ENCODE measurements at regions not wholly inside any gene's neighbourhood (a gene's known extent, or its start where the extent isn't known, plus 50 kb on each side); places are given as distances from the start of the nearest gene placed in this dataset.

DNA sequence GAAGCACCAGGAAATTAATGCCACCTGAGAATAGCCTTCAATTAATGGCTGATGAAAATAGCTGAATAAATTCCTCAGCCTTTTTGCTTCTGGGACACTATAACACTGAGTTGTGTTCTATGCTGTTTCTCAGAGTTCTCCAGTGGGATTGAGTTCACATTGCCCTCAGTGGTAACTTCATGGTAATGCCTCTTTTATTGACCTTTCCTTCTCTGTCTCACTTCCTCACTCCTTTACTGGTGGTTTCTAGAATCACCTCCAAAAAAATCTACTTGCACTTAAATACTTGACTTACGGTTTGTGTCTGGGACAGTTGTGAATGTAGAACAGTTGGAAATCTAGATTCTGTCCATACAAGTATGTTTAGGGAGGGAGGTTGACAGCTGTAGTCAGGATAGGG lies 293.7 kb downstream of the PPP1R2C start:
- no peak overlapping the region for H3K27ac ChIP-seq
- H3K4me3 ChIP-seq: no peak overlapping the region
- no peak for TF ChIP-seq POLR2A (IDR thresholded peaks at IDR 0.05)
- TF ChIP-seq, protein P1, sequence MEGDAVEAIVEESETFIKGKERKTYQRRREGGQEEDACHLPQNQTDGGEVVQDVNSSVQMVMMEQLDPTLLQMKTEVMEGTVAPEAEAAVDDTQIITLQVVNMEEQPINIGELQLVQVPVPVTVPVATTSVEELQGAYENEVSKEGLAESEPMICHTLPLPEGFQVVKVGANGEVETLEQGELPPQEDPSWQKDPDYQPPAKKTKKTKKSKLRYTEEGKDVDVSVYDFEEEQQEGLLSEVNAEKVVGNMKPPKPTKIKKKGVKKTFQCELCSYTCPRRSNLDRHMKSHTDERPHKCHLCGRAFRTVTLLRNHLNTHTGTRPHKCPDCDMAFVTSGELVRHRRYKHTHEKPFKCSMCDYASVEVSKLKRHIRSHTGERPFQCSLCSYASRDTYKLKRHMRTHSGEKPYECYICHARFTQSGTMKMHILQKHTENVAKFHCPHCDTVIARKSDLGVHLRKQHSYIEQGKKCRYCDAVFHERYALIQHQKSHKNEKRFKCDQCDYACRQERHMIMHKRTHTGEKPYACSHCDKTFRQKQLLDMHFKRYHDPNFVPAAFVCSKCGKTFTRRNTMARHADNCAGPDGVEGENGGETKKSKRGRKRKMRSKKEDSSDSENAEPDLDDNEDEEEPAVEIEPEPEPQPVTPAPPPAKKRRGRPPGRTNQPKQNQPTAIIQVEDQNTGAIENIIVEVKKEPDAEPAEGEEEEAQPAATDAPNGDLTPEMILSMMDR (IDR thresholded peaks at IDR 0.05): no peak
- no peaks in the 10 kb centered on the region for H3K36me3 ChIP-seq
- DNase-seq: no peak
- no peaks in the 10 kb centered on the region for H3K27me3 ChIP-seq
- H3K4me1 ChIP-seq: no peaks in the 10 kb centered on the region
- no peaks in the 10 kb centered on the region for H3K9me3 ChIP-seq

- Histone ChIP-seq H3K9me3 (no peaks in the 10 kb centered on the region), H3K27ac (no peak overlapping the region), H3K4me1 (no peaks in the 10 kb centered on the region), H3K27me3 (no peaks in the 10 kb centered on the region), H3K36me3 (no peaks in the 10 kb centered on the region), H3K4me3 (no peak overlapping the region)
- TF ChIP-seq, protein P1 (IDR thresholded peaks at IDR 0.05): no peak
- TF ChIP-seq POLR2A (IDR thresholded peaks at IDR 0.05): no peak
- DNase-seq: no peak
Measured at GRCh38 chrX:42477396-42477795, 300.6 kb downstream of the PPP1R2C start.

- Histone ChIP-seq H3K27ac (no peak overlapping the region), H3K4me1 (no peaks in the 10 kb centered on the region), H3K9me3 (no peaks in the 10 kb centered on the region), H3K36me3 (no peaks in the 10 kb centered on the region), H3K27me3 (no peaks in the 10 kb centered on the region), H3K4me3 (no peak overlapping the region)
- no peak for DNase-seq
- TF ChIP-seq POLR2A (IDR thresholded peaks at IDR 0.05): no peak
Measured at GRCh38 chrX:42472727-42473126, 305.2 kb downstream of the PPP1R2C start.

GRCh38 chrX:42466332-42467046 lies 311.5 kb downstream of the PPP1R2C start:
- TF ChIP-seq, protein P1 (IDR thresholded peaks at IDR 0.05): no peak
- no peak for TF ChIP-seq POLR2A (IDR thresholded peaks at IDR 0.05)
- no peaks in the 10 kb centered on the region for H3K4me1 ChIP-seq
- DNase-seq: no peak
- no peak overlapping the region for H3K27ac ChIP-seq
- H3K27me3 ChIP-seq: no peaks in the 10 kb centered on the region
- H3K4me3 ChIP-seq: no peak overlapping the region
- no peaks in the 10 kb centered on the region for H3K9me3 ChIP-seq
- H3K36me3 ChIP-seq: no peaks in the 10 kb centered on the region

DNA sequence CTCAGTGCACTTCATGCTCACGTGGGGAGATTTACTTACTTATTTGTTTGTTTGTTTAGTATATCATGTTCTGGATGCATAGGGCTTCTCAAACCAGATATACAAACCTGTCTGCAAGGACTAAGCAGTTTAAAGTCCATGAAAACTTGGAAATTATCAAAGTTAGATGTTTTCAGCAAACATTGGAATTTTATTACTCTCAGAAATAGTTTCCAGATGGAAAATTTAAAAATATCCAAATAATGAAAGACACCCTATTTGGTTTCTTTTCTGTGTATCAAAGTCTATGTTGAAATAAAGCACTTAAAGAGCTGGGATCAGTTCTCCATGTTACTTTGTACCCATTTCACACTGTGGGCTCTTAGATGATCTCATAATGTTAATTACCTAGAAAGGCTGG lies 312.1 kb downstream of the PPP1R2C start:
- no peak overlapping the region for H3K27ac ChIP-seq
- TF ChIP-seq, protein P1 (IDR thresholded peaks at IDR 0.05): no peak
- TF ChIP-seq POLR2A (IDR thresholded peaks at IDR 0.05): no peak
- no peaks in the 10 kb centered on the region for H3K27me3 ChIP-seq
- H3K4me3 ChIP-seq: no peak overlapping the region
- no peaks in the 10 kb centered on the region for H3K36me3 ChIP-seq
- H3K9me3 ChIP-seq: no peaks in the 10 kb centered on the region
- no peak for DNase-seq
- no peaks in the 10 kb centered on the region for H3K4me1 ChIP-seq

DNA sequence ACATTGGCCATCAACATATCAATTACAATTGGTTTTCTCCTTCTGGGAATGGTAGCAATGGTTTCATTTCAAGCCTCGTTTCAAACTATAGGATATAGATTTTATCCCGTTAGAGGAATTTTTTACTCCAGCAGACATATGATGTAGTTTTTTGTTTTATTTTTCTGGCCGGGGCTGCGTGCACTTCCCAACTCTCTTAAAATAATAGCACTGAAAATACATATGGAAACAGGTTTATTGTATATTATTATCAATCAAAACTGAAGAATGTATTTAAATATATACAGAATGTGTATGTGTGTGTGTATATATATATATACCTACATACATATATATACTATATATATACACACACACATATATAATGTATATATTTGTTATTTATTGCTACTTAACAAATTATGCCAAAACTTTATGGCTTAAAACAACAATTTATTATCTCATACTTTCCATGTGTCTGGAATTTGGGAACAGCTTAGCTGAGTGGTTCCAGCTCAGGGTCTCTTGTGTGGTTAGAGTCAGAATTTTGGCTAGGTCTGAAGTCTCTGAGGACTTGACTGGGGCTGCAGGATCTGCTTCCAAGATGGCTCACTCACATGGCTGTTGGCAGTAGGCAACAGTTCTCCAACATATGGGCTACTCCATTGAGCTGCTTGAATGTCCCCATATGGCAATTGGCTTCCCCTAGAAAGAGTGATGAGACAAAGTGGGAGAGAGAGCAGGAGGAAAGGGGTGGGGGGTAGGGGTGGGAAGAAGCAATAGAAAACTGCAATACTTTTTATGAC lies 314.1 kb downstream of the PPP1R2C start:
- Histone ChIP-seq H3K36me3 (no peaks in the 10 kb centered on the region), H3K9me3 (no peaks in the 10 kb centered on the region), H3K4me1 (no peaks in the 10 kb centered on the region), H3K4me3 (no peak overlapping the region), H3K27me3 (no peaks in the 10 kb centered on the region), H3K27ac (no peak overlapping the region)
- no peak for DNase-seq
- no peak for TF ChIP-seq POLR2A (IDR thresholded peaks at IDR 0.05)
- TF ChIP-seq, protein P1 (IDR thresholded peaks at IDR 0.05): no peak

Data from Peyer's patch (tissue), 4 donors.